H1 (cell line): ENCODE measurements at regions not wholly inside any gene's neighbourhood (a gene's known extent, or its start where the extent isn't known, plus 50 kb on each side); places are given as distances from the start of the nearest gene placed in this dataset.
A peak's percentile ranks its signal among the peaks of the same experiment; 100 is the strongest.

ENCODE experiments used
- CTCF ChIA-PET: fragments of 300-600 bp; sonication (Branson Sonifier 250); formaldehyde crosslinking; loops from one replicate; lab custom pipeline; 2021; ENCODE audit not compliant: partially characterized antibody; lab: Charles Lee
- POLR2A ChIA-PET: fragments of 300-600 bp; sonication (Branson Sonifier 250); formaldehyde crosslinking; loops from one replicate; lab custom pipeline; 2021; ENCODE audit warnings: inconsistent platforms; ENCODE audit not compliant: partially characterized antibody; lab: Charles Lee
- DNase-seq, 2 experiments: peaks; one replicate each; pipeline versions ENCODE4 v3.0.0 to v3.0.0-alpha.2; 2010 to 2022; ENCODE audit warnings: low spot score in 2 of 2, low read depth in 1 of 2, mixed read lengths in 1 of 2
- FAIRE-seq: peaks from 2 replicates; lab custom pipeline; 2011; peaks lifted over from hg19 to GRCh38; lab: Jason Lieb, UNC
- H2AFZ ChIP-seq: 2 replicates; pipeline ENCODE4 v1.8.1; 2012; ENCODE audit warnings: low read length, inconsistent platforms
- H2AK5ac ChIP-seq: 2 replicates; pipeline ENCODE4 v1.6.1; 2013; ENCODE audit warnings: low read depth, low read length
- H2BK120ac ChIP-seq: replicated peaks from 2 replicates; pipeline ENCODE3; 2013; ENCODE audit warnings: low read depth, low read length, inconsistent platforms
- H2BK12ac ChIP-seq: 2 replicates; pipeline ENCODE4 v1.6.1; 2013; ENCODE audit warnings: low read depth, low read length
- H2BK15ac ChIP-seq: 2 replicates; pipeline ENCODE4 v1.6.1; 2013; ENCODE audit warnings: low read length
- H2BK20ac ChIP-seq: 2 replicates; pipeline ENCODE4 v1.6.1; 2013; ENCODE audit warnings: low read length
- H2BK5ac ChIP-seq: 2 replicates; pipeline ENCODE4 v1.6.1; 2013; ENCODE audit warnings: low read depth, low read length
- H3K14ac ChIP-seq: 2 replicates; pipeline ENCODE4 v1.6.1; 2013; ENCODE audit warnings: inconsistent platforms; ENCODE audit not compliant: insufficient read length
- H3K18ac ChIP-seq: 2 replicates; pipeline ENCODE4 v1.6.1; 2013; ENCODE audit warnings: low read length; ENCODE audit errors: extremely low read depth
- H3K23ac ChIP-seq: 2 replicates; pipeline ENCODE4 v1.6.1; 2013; ENCODE audit warnings: inconsistent platforms; ENCODE audit not compliant: insufficient read length
- H3K23me2 ChIP-seq: 2 replicates; pipeline ENCODE4 v1.6.1; 2013; ENCODE audit warnings: low read depth, low read length
- H3K27ac ChIP-seq: 2 replicates; pipeline ENCODE4 v1.6.1; 2011; ENCODE audit warnings: low read depth, low read length, inconsistent platforms
- H3K27me3 ChIP-seq, 4 experiments: replicated peaks in 1 of 4; 1 replicate in 1 of 4; 2 replicates in 3 of 4; pipeline versions ENCODE4 v1.6.1 to v1.8.1; 2011 to 2013; ENCODE audit warnings: low read length in 3 of 4, mild to moderate bottlenecking in 3 of 4, inconsistent platforms in 2 of 4, mixed read lengths in 2 of 4, moderate library complexity in 1 of 4; ENCODE audit not compliant: control insufficient read depth in 3 of 4, insufficient read depth in 3 of 4; ENCODE audit errors: extremely low read depth in 1 of 4
- H3K36me3 ChIP-seq, 4 experiments: 2 replicates each; pipeline versions ENCODE4 v1.6.1 to v1.8.1; 2011 to 2013; ENCODE audit warnings: mild to moderate bottlenecking in 4 of 4, low read length in 3 of 4, moderate library complexity in 2 of 4, control low read depth in 1 of 4, inconsistent platforms in 1 of 4; ENCODE audit not compliant: insufficient read depth in 4 of 4, control insufficient read depth in 2 of 4
- H3K4ac ChIP-seq: replicated peaks from 2 replicates; pipeline ENCODE3; 2013; ENCODE audit warnings: low read length, low read depth, mixed read lengths, inconsistent platforms; ENCODE audit not compliant: insufficient read length
- H3K4me1 ChIP-seq, 4 experiments: replicated peaks in 1 of 4; 1 replicate in 1 of 4; 2 replicates in 3 of 4; pipeline versions ENCODE4 v1.6.1 to v1.8.1; 2011 to 2013; ENCODE audit warnings: low read length in 3 of 4, inconsistent platforms in 2 of 4, mixed read lengths in 1 of 4; ENCODE audit not compliant: insufficient read depth in 4 of 4, control insufficient read depth in 3 of 4
- H3K4me2 ChIP-seq, 2 experiments: 2 replicates each; pipeline versions ENCODE4 v1.6.1 to v1.8.1; 2011 to 2013; ENCODE audit warnings: low read depth in 2 of 2, low read length in 2 of 2, control low read depth in 1 of 2, inconsistent platforms in 1 of 2, mild to moderate bottlenecking in 1 of 2; ENCODE audit not compliant: insufficient read depth in 1 of 2
- H3K4me3 ChIP-seq, 4 experiments: fragments of 200-600, 300-600 bp in 1 of 4; sonication (generic), shearing (Covaris generic), sonication (Bioruptor Twin) in 1 of 4; 2 replicates each; pipeline versions ENCODE4 v1.5.1 to v1.8.1; 2011 to 2016; ENCODE audit warnings: low read length in 4 of 4, low read depth in 3 of 4, control low read depth in 2 of 4, inconsistent platforms in 2 of 4, mild to moderate bottlenecking in 2 of 4, mixed read lengths in 1 of 4, moderate library complexity in 1 of 4; ENCODE audit not compliant: insufficient read depth in 2 of 4; ENCODE audit errors: extremely low read depth in 1 of 4
- H3K56ac ChIP-seq: replicated peaks from 2 replicates; pipeline ENCODE3; 2013; ENCODE audit warnings: low read depth, mild to moderate bottlenecking, mixed read lengths, low read length, inconsistent platforms; ENCODE audit not compliant: insufficient read length
- H3K79me1 ChIP-seq: 2 replicates; pipeline ENCODE4 v1.6.1; 2013; ENCODE audit warnings: low read depth, low read length, control low read depth
- H3K79me2 ChIP-seq, 2 experiments: 2 replicates each; pipeline versions ENCODE4 v1.6.1 to v1.8.1; 2012 to 2013; ENCODE audit warnings: low read length in 2 of 2, mild to moderate bottlenecking in 2 of 2, inconsistent platforms in 1 of 2; ENCODE audit not compliant: insufficient read depth in 2 of 2, control insufficient read depth in 1 of 2
- H3K9ac ChIP-seq, 4 experiments: replicated peaks in 1 of 4; 1 replicate in 1 of 4; 2 replicates in 3 of 4; pipeline versions ENCODE4 v1.6.1 to v1.8.1; 2011 to 2013; ENCODE audit warnings: low read depth in 3 of 4, low read length in 3 of 4, control low read depth in 2 of 4, mild to moderate bottlenecking in 2 of 4, moderate library complexity in 2 of 4, inconsistent platforms in 1 of 4; ENCODE audit errors: extremely low read depth in 1 of 4
- H3K9me3 ChIP-seq, 2 experiments: 2 replicates each; pipeline versions ENCODE4 v1.6.1 to v1.8.1; 2012 to 2013; ENCODE audit warnings: mild to moderate bottlenecking in 2 of 2, moderate library complexity in 2 of 2, control low read depth in 1 of 2, inconsistent platforms in 1 of 2, low read depth in 1 of 2, low read length in 1 of 2, mixed read lengths in 1 of 2; ENCODE audit not compliant: insufficient read depth in 2 of 2
- H4K20me1 ChIP-seq, 2 experiments: replicated peaks in 1 of 2; 2 replicates each; pipeline versions ENCODE3 to v1.8.1; 2011 to 2013; ENCODE audit warnings: inconsistent platforms in 2 of 2, low read length in 2 of 2, mild to moderate bottlenecking in 1 of 2; ENCODE audit not compliant: insufficient read depth in 2 of 2, control insufficient read depth in 1 of 2
- H4K5ac ChIP-seq: 2 replicates; pipeline ENCODE4 v1.6.1; 2013; ENCODE audit warnings: low read length, low read depth, mixed read lengths, inconsistent platforms; ENCODE audit not compliant: insufficient read length
- H4K8ac ChIP-seq: 2 replicates; pipeline ENCODE4 v1.8.0; 2013; ENCODE audit warnings: mild to moderate bottlenecking, moderate library complexity, low read length, inconsistent platforms; ENCODE audit not compliant: insufficient read depth; ENCODE audit errors: extremely low read depth
- H4K91ac ChIP-seq: replicated peaks from 2 replicates; pipeline ENCODE3; 2013; ENCODE audit warnings: low read length, mixed read lengths, inconsistent platforms; ENCODE audit not compliant: insufficient read length
- BACH1 ChIP-seq: IDR thresholded peaks from 2 replicates; pipeline ENCODE4 v1.6.1; 2012; ENCODE audit warnings: low read length, improper control_type of control experiment
- CEBPB ChIP-seq: IDR thresholded peaks from 2 replicates; pipeline ENCODE4 v1.6.1; 2012; ENCODE audit warnings: low read depth, low read length
- CREB1 ChIP-seq: IDR thresholded peaks from 2 replicates; pipeline ENCODE4 v1.6.1; 2012; ENCODE audit warnings: inconsistent platforms
- EGR1 ChIP-seq: IDR thresholded peaks from 2 replicates; pipeline ENCODE4 v1.6.1; 2011; ENCODE audit warnings: low read depth, low read length, borderline replicate concordance
- EZH2 ChIP-seq: fragments of 200-600 bp; sonication (generic); IDR thresholded peaks from 2 replicates; pipeline ENCODE4 v1.7.1; 2012; ENCODE audit warnings: low read depth, mild to moderate bottlenecking, moderate library complexity, low read length, inconsistent platforms; ENCODE audit not compliant: severe bottlenecking
- JUND ChIP-seq: IDR thresholded peaks from 2 replicates; pipeline ENCODE4 v1.6.1; 2011; ENCODE audit warnings: mild to moderate bottlenecking, improper control_type of control experiment, low read length
- NRF1 ChIP-seq: IDR thresholded peaks from 2 replicates; pipeline ENCODE4 v1.6.1; 2011; ENCODE audit warnings: mild to moderate bottlenecking, low read depth, low read length, improper control_type of control experiment
- POLR2A ChIP-seq, 2 experiments: IDR thresholded peaks; 1 replicate in 1 of 2; 2 replicates in 1 of 2; pipeline ENCODE4 v1.6.1; 2011; ENCODE audit warnings: low read depth in 2 of 2, low read length in 2 of 2, mild to moderate bottlenecking in 2 of 2; ENCODE audit errors: control extremely low read depth in 1 of 2
- POU5F1 ChIP-seq: IDR thresholded peaks from 2 replicates; pipeline ENCODE4 v1.6.1; 2011; ENCODE audit warnings: low read depth, mild to moderate bottlenecking, low read length, moderate library complexity
- SIX5 ChIP-seq: IDR thresholded peaks from 2 replicates; pipeline ENCODE4 v1.6.1; 2011; ENCODE audit warnings: mild to moderate bottlenecking, low read depth, low read length
- SP4 ChIP-seq: IDR thresholded peaks from 2 replicates; pipeline ENCODE4 v1.6.1; 2012; ENCODE audit warnings: low read length, inconsistent platforms
- SUZ12 ChIP-seq: fragments of 200-600 bp; sonication (generic); IDR thresholded peaks from 2 replicates; pipeline ENCODE4 v1.6.1; 2012; ENCODE audit warnings: mild to moderate bottlenecking, inconsistent platforms, low read length, moderate library complexity, mixed read lengths
- TAF1 ChIP-seq: IDR thresholded peaks from 2 replicates; pipeline ENCODE4 v1.6.1; 2011; ENCODE audit warnings: mild to moderate bottlenecking, low read depth, low read length
- WGBS, 2 experiments: shearing (Covaris generic) in 1 of 2; methylation state at CpG; one replicate each; pipeline versions ENCODE4 v1.1.6 to v1.1.7; 2013 to 2015; ENCODE audit warnings: low lambda C conversion rate in 2 of 2, mixed read lengths in 2 of 2, inconsistent platforms in 1 of 2, low coverage in 1 of 2, missing lambda C conversion rate in 1 of 2; ENCODE audit not compliant: insufficient replicate concordance in 2 of 2, insufficient coverage in 1 of 2, insufficient read length in 1 of 2; ENCODE audit errors: extremely low coverage in 1 of 2, missing lambda C conversion rate in 1 of 2; 5-methylcytosine and 5-hydroxymethylcytosine counted together
- TF ChIP-seq, protein P1 (sequence below): IDR thresholded peaks from 2 replicates; pipeline ENCODE4 v1.6.1; 2012; ENCODE audit warnings: low read length, inconsistent platforms
- TF ChIP-seq, protein P2 (sequence below): IDR thresholded peaks from 2 replicates; pipeline ENCODE4 v1.6.1; 2012; ENCODE audit warnings: inconsistent platforms

DNA sequence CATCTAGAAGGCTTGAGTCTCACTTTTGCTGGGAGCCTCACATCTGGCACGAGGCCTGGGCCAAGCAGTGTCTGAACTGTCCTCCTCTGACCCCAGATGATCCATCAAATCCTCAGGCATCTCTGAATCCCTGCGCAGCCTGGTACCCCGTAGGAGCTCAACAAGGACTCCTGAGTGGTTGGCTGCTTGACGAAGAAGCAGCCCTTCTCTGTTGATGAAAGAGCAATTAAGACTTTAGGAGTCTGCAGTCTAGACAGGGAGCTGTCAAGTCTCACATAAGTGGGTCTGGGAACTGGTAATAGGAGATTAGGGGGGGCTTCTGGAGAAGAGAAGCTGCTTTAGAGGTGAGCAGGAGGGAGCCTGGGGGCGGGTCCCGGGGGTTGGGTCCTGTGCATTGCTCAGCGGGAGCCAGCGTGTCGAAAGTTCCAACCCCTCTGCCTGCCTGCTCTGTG lies 326.0 kb downstream of the RPS24 start:
- 73% methylated on average over 7 of the region's 9 CpGs; no CpG with 5 or more reads in 1 of the 2 experiments for WGBS, 2 experiments
- POLR2A ChIA-PET: no interaction called here
- Histone ChIP-seq H2BK12ac (no peak overlapping the region), H3K56ac (no peak overlapping the region), H3K23me2 (no peaks in the 10 kb centered on the region), H2AFZ (no peak overlapping the region), H3K27me3 (no peaks in the 10 kb centered on the region), H2BK5ac (no peak overlapping the region), H4K8ac (no peak overlapping the region), H2BK120ac (no peak overlapping the region), H3K14ac (no peak overlapping the region), H3K36me3 (no peaks in the 10 kb centered on the region), H3K4me3 (no peak overlapping the region), H3K4me2 (no peak overlapping the region), H2AK5ac (no peak overlapping the region), H3K9ac (no peak overlapping the region), H3K18ac (no peak overlapping the region), H3K4ac (no peak overlapping the region), H3K79me1 (no peaks in the 10 kb centered on the region), H3K4me1 (peaks cover 2 to 13% (median 12%) of the 10 kb centered on the region in 4 experiments; a peak in 6 of 7 replicates), H4K20me1 (no peaks in the 10 kb centered on the region), H3K23ac (no peak overlapping the region), H4K5ac (no peak overlapping the region), H2BK15ac (0 out of 2 replicates have a peak overlapping the region, but pooled peaks have one; percentile 76), H2BK20ac (no peak overlapping the region), H3K79me2 (no peaks in the 10 kb centered on the region), H3K9me3 (no peaks in the 10 kb centered on the region), H3K27ac (no peak overlapping the region), H4K91ac (peak overlapping the region; percentile 13)
- DNase-seq (no peak), FAIRE-seq (no peak)
- CTCF ChIA-PET: interaction anchor here (0.7 to 2.2 kb wide), 7 partner anchors 11 to 615 kb away, joined by 3 to 10 read pairs (median 5); no protein-coding TSS in a partner anchor
- TF ChIP-seq EZH2 (no peak), POLR2A (IDR thresholded peaks at IDR 0.05; ENCODE audit: control extremely low read depth in 1 of 2, low read depth in 2 of 2, low read length in 2 of 2) (no peak), BACH1 (no peak), NRF1 (no peak), POU5F1 (no peak), TAF1 (no peak), SP4 (no peak), SUZ12 (no peak), EGR1 (no peak), JUND (no peak), CEBPB (no peak), SIX5 (no peak), CREB1 (no peak)
- TF ChIP-seq, protein P1, sequence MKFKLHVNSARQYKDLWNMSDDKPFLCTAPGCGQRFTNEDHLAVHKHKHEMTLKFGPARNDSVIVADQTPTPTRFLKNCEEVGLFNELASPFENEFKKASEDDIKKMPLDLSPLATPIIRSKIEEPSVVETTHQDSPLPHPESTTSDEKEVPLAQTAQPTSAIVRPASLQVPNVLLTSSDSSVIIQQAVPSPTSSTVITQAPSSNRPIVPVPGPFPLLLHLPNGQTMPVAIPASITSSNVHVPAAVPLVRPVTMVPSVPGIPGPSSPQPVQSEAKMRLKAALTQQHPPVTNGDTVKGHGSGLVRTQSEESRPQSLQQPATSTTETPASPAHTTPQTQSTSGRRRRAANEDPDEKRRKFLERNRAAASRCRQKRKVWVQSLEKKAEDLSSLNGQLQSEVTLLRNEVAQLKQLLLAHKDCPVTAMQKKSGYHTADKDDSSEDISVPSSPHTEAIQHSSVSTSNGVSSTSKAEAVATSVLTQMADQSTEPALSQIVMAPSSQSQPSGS: no peak
- TF ChIP-seq, protein P2, sequence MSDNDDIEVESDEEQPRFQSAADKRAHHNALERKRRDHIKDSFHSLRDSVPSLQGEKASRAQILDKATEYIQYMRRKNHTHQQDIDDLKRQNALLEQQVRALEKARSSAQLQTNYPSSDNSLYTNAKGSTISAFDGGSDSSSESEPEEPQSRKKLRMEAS: no peak
